Immature natural killer cell (primary cell): ENCODE measurements at regions not wholly inside any gene's neighbourhood (a gene's known extent, or its start where the extent isn't known, plus 50 kb on each side); places are given as distances from the start of the nearest gene placed in this dataset.
"Not testable (repeated sequence)": the region's sequence is repeated elsewhere in the genome, so short reads cannot be mapped to it uniquely, and the experiment has no call there.

Source experiments
- DNase-seq, 3 donors: peaks; one replicate each; pipeline ENCODE4 v3.0.0; 2022; ENCODE audit warnings: mixed read lengths in 1 of 3
- H3K27ac Mint-ChIP-seq, 6 donors: one replicate each; pipeline ENCODE4 v1.8.0; 2020; ENCODE audit warnings: mixed read lengths in 6 of 6, mild to moderate bottlenecking in 5 of 6, inconsistent platforms in 4 of 6, moderate library complexity in 3 of 6
- H3K27me3 Mint-ChIP-seq, 3 donors: one replicate each; pipeline ENCODE4 v1.8.0; 2020 to 2021; ENCODE audit warnings: low read depth in 3 of 3, mild to moderate bottlenecking in 3 of 3, mixed read lengths in 3 of 3, moderate library complexity in 3 of 3, inconsistent platforms in 1 of 3
- H3K36me3 Mint-ChIP-seq, 3 donors: one replicate each; pipeline ENCODE4 v1.8.0; 2020; ENCODE audit warnings: mixed read lengths in 3 of 3, inconsistent platforms in 2 of 3, mild to moderate bottlenecking in 2 of 3
- H3K4me1 Mint-ChIP-seq, 2 donors: one replicate each; pipeline ENCODE4 v1.8.0; 2020; ENCODE audit warnings: inconsistent platforms in 2 of 2, mild to moderate bottlenecking in 2 of 2, mixed read lengths in 2 of 2, moderate library complexity in 1 of 2
- H3K4me3 Mint-ChIP-seq, 5 donors: one replicate each; pipeline ENCODE4 v1.8.0; 2020; ENCODE audit warnings: mild to moderate bottlenecking in 5 of 5, mixed read lengths in 5 of 5, inconsistent platforms in 3 of 5, moderate library complexity in 3 of 5
- H3K9me3 Mint-ChIP-seq, 6 donors: one replicate each; pipeline ENCODE4 v1.8.0; 2020; ENCODE audit warnings: mild to moderate bottlenecking in 6 of 6, mixed read lengths in 6 of 6, inconsistent platforms in 4 of 6, moderate library complexity in 3 of 6

GRCh38 chr6:163741342-163741741, 326.8 kb downstream of the QKI start:
- no peak overlapping the region for H3K27ac Mint-ChIP-seq
- H3K27me3 Mint-ChIP-seq = peaks cover 0 to 5% (median 3%) of the 10 kb centered on the region in 3 donors
- H3K4me1 Mint-ChIP-seq = peaks cover 2 to 12% of the 10 kb centered on the region in 2 donors
- H3K9me3 Mint-ChIP-seq = no peaks in the 10 kb centered on the region
- no peaks in the 10 kb centered on the region for H3K36me3 Mint-ChIP-seq
- DNase-seq = no peak
- no peak overlapping the region for H3K4me3 Mint-ChIP-seq

- H3K27ac Mint-ChIP-seq = no peak overlapping the region
These were observed 325.4 kb downstream of the QKI start for GRCh38 chr6:163739966-163740365.

GRCh38 chr6:163739408-163739725, 324.8 kb downstream of the QKI start:
- no peak overlapping the region for H3K27ac Mint-ChIP-seq
- H3K4me1 Mint-ChIP-seq = peaks cover 11 to 23% of the 10 kb centered on the region in 2 donors
- H3K27me3 Mint-ChIP-seq = peaks cover 2 to 7% (median 7%) of the 10 kb centered on the region in 3 donors
- H3K36me3 Mint-ChIP-seq = no peaks in the 10 kb centered on the region
- no peak for DNase-seq
- no peak overlapping the region for H3K4me3 Mint-ChIP-seq
- H3K9me3 Mint-ChIP-seq = no peaks in the 10 kb centered on the region

More at GRCh38 chr6:163739966-163740365, 325.4 kb downstream of the QKI start:
- no peak for DNase-seq
- Mint-ChIP-seq H3K9me3 (no peaks in the 10 kb centered on the region), H3K4me3 (no peak overlapping the region), H3K4me1 (peaks cover 8 to 17% of the 10 kb centered on the region in 2 donors), H3K27me3 (peaks cover 0 to 7% (median 5%) of the 10 kb centered on the region in 3 donors), H3K36me3 (no peaks in the 10 kb centered on the region)

GRCh38 chr6:163738725-163739407, 324.3 kb downstream of the QKI start:
- no peak for DNase-seq
- Mint-ChIP-seq H3K36me3 (no peaks in the 10 kb centered on the region), H3K4me3 (no peak overlapping the region), H3K27ac (no peak overlapping the region), H3K27me3 (peaks cover 5 to 7% (median 7%) of the 10 kb centered on the region in 3 donors), H3K4me1 (peaks cover 11 to 24% of the 10 kb centered on the region in 2 donors), H3K9me3 (no peaks in the 10 kb centered on the region)

GRCh38 chr6:163738304-163738703, 323.8 kb downstream of the QKI start:
- no peak overlapping the region for H3K4me3 Mint-ChIP-seq
- no peak for DNase-seq
- peaks cover 5 to 7% (median 7%) of the 10 kb centered on the region in 3 donors for H3K27me3 Mint-ChIP-seq
- H3K4me1 Mint-ChIP-seq = peaks cover 11 to 24% of the 10 kb centered on the region in 2 donors
- H3K9me3 Mint-ChIP-seq = no peaks in the 10 kb centered on the region
- H3K36me3 Mint-ChIP-seq = no peaks in the 10 kb centered on the region
- H3K27ac Mint-ChIP-seq = no peak overlapping the region

- H3K27ac Mint-ChIP-seq = peak overlapping the region in 2 of 6 donors; percentile 7 to 38
- H3K36me3 Mint-ChIP-seq = no peaks in the 10 kb centered on the region
- H3K27me3 Mint-ChIP-seq = peaks cover 5 to 7% (median 6%) of the 10 kb centered on the region in 3 donors
- peaks cover 11 to 29% of the 10 kb centered on the region in 2 donors for H3K4me1 Mint-ChIP-seq
- H3K9me3 Mint-ChIP-seq = no peaks in the 10 kb centered on the region
- DNase-seq = no peak
- H3K4me3 Mint-ChIP-seq = peak overlapping the region in 1 of 5 donors; percentile 43
These were observed 320.6 kb downstream of the QKI start for GRCh38 chr6:163735076-163735475.

- Mint-ChIP-seq H3K4me1 (peaks cover 17 to 36% of the 10 kb centered on the region in 2 donors), H3K27me3 (peaks cover 6 to 7% (median 6%) of the 10 kb centered on the region in 3 donors), H3K9me3 (no peaks in the 10 kb centered on the region), H3K27ac (peak overlapping the region in 1 of 6 donors; percentile 8), H3K36me3 (no peaks in the 10 kb centered on the region), H3K4me3 (no peak overlapping the region)
- no peak for DNase-seq
These were observed 318.5 kb downstream of the QKI start for GRCh38 chr6:163733061-163733460.

GRCh38 chr6:163732479-163732878, 318.0 kb downstream of the QKI start:
- no peak overlapping the region for H3K4me3 Mint-ChIP-seq
- H3K36me3 Mint-ChIP-seq = no peaks in the 10 kb centered on the region
- H3K4me1 Mint-ChIP-seq = peaks cover 21 to 42% of the 10 kb centered on the region in 2 donors
- H3K27me3 Mint-ChIP-seq = peaks cover 4 to 6% (median 6%) of the 10 kb centered on the region in 3 donors
- no peak overlapping the region for H3K27ac Mint-ChIP-seq
- no peak for DNase-seq
- H3K9me3 Mint-ChIP-seq = no peaks in the 10 kb centered on the region

- not testable (repeated sequence) for H3K36me3 Mint-ChIP-seq, H3K9me3 Mint-ChIP-seq, H3K27ac Mint-ChIP-seq, DNase-seq, H3K4me3 Mint-ChIP-seq, H3K27me3 Mint-ChIP-seq
- peaks cover 26 to 45% of the 10 kb centered on the region in 2 donors for H3K4me1 Mint-ChIP-seq
These were observed 317.5 kb downstream of the QKI start for GRCh38 chr6:163732014-163732351.

- H3K4me3 Mint-ChIP-seq = no peak overlapping the region
- H3K9me3 Mint-ChIP-seq = no peaks in the 10 kb centered on the region
- peaks cover 26 to 45% of the 10 kb centered on the region in 2 donors for H3K4me1 Mint-ChIP-seq
- H3K36me3 Mint-ChIP-seq = no peaks in the 10 kb centered on the region
- H3K27ac Mint-ChIP-seq = no peak overlapping the region
- peaks cover 4 to 7% (median 6%) of the 10 kb centered on the region in 3 donors for H3K27me3 Mint-ChIP-seq
- DNase-seq = no peak
These were observed 316.9 kb downstream of the QKI start for GRCh38 chr6:163731215-163732013.

GRCh38 chr6:163730246-163731210, 316.0 kb downstream of the QKI start:
- no peak for DNase-seq

GRCh38 chr6:163729127-163729872, 314.8 kb downstream of the QKI start:
- Mint-ChIP-seq H3K4me1 (peaks cover 17 to 27% of the 10 kb centered on the region in 2 donors), H3K27me3 (peaks cover 0 to 4% (median 3%) of the 10 kb centered on the region in 3 donors), H3K36me3 (no peaks in the 10 kb centered on the region), H3K4me3 (no peak overlapping the region), H3K9me3 (no peaks in the 10 kb centered on the region), H3K27ac (peak overlapping the region in 2 of 6 donors; percentile 30 to 32)
- DNase-seq = no peak

More at GRCh38 chr6:163730246-163731210, 316.0 kb downstream of the QKI start:
- Mint-ChIP-seq H3K4me1 (peaks cover 25 to 39% of the 10 kb centered on the region in 2 donors), H3K9me3 (no peaks in the 10 kb centered on the region), H3K4me3 (no peak overlapping the region), H3K27ac (no peak overlapping the region), H3K36me3 (no peaks in the 10 kb centered on the region), H3K27me3 (peaks cover 0 to 7% (median 6%) of the 10 kb centered on the region in 3 donors)
